Stimulated activated CD8-positive, alpha-beta memory T cell treated with anti-CD3 and anti-CD28 coated beads, Interleukin-12 subunit alpha, Interleukin-12 subunit beta, amount 100 ng/mL, for 4 hours (primary cell): ENCODE measurements at regions not wholly inside any gene's neighbourhood (a gene's known extent, or its start where the extent isn't known, plus 50 kb on each side); places are given as distances from the start of the nearest gene placed in this dataset.

Experiments used
- DNase-seq: peaks from one replicate; pipeline ENCODE4 v3.0.0-alpha.2; 2020; ENCODE audit warnings: low read depth

DNA sequence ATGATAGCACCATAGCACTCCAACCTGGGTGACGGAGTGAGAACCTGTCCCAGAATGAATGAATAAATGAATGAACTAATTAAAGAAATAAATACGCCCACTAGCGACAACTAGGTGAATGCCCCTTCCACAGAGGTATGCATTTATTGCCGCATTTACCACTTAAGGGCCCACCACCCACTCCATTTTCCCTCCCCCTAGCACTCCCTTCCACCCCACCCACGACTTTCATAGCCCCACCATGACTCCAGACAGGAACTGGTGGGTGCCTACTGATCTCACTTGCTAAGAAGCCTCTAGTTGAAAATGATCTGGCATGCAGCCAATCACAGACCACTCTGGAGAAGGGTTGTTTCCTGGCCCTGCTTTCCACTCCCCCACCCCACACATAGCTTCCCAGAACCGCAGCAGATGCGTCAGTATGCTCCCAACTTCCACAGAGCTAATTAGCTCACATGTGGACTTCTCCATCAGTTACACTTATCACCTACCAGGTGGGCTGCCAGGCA lies 167.6 kb downstream of the WT1 start:
- DNase-seq: no peak

DNA sequence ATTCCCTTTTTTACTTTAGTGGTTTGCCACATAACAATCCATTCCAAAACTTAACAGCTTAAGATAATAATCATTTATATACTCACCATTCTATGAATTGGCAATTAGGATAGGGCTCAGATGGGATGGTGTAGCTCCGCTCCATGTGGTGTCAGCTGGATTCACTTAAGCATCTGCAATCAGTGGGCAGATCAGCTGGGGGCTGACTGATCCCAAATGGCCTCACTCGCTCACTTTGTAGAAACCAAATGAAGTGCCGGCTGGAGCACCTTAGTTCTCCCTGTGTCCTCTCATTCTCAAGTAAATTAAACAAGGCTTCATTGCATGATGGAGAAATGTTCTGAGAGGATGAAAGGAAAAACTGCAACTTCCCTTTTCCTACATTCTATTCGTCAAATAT lies 161.4 kb downstream of the WT1 start:
- no peak for DNase-seq

DNA sequence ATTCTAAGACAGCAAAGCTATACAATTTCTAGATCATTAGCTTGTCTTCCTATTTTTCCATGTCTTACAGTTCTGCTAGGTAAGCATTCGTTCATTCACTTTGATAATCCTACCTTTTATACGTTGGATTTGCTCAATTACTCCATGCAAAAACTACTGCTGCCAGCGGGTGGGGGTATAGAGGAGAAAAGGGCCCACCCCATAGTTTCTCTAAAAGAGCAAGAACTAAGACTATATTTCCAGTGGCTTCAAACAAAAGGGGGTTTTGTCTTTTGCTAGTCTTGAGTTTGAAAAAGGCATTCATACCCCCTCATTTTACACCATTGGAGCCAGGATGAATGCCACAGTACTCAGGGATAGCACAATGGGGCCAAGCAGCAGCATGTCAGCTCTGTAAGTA lies 155.7 kb downstream of the WT1 start:
- DNase-seq: no peak

GRCh38 chr11:32280339-32280738 lies 155.0 kb downstream of the WT1 start:
- no peak for DNase-seq

DNA sequence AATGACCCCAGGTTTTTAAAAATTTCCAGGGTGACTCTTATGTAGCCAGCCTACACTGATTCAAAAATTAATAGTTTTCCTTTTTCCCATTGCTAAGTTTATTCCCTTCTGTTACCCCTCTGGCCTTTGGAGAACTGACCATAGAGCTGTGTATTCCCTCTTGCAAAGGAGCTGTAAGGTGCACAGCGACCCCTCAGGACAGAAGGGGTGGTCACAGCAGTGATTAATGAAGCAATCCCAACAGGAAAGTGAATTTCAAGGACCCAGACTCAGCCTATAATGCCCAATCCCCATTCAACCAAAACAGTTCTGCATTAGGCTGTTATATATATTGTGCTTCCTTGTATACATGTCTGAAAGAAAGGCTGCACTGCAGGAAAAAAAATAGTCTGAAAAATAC lies 147.1 kb downstream of the WT1 start:
- no peak for DNase-seq

DNA sequence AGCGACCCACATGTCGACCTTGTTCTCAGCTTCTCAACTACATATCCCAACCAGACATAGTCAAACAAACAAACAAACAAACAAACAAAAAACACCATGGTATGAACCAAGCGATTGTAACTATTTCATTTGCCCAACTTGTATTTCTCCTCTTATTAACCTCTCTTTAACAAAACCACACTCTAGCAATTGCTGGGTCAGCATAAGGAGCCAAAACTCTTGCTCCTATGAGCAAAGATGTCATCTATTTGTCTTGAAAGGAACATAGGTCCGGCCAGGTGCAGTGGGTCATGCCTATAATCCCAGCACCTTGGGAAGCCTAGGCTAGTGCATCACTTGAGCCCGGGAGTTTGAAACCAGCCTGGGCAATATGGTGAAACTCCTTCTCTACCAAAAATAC lies 145.6 kb downstream of the WT1 start:
- DNase-seq: no peak

DNA sequence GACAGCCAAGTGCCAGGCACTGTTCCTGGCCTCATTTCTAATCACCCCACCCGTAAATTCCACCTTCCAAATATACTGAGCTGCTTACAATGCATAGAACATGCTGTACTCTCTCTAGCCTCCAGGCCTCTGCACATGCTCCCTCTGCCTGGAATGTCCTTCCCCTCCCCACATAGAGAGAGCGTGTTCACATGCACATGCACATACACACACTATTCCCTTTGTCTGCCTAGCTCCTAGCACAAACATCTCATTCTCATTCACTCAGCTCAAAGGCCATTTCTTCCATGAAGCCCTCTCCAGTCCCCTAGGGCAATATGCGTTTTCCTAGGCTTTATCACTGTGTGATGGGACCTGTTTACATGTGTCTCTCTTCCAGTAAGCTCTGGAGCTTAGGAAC lies 144.6 kb downstream of the WT1 start:
- DNase-seq: no peak

GRCh38 chr11:32297611-32298011 lies 137.7 kb downstream of the WT1 start:
- no peak for DNase-seq

- DNase-seq: no peak
Observed at GRCh38 chr11:32302826-32303225, 132.5 kb downstream of the WT1 start.

- DNase-seq: no peak
Observed at GRCh38 chr11:32304521-32304920, 130.8 kb downstream of the WT1 start.

- DNase-seq: no peak
Observed at GRCh38 chr11:32305460-32305859, 129.9 kb downstream of the WT1 start.

GRCh38 chr11:32307471-32307870 lies 127.9 kb downstream of the WT1 start:
- no peak for DNase-seq

- no peak for DNase-seq
Observed at GRCh38 chr11:32307913-32308312, 127.4 kb downstream of the WT1 start.

- no peak for DNase-seq
Observed at GRCh38 chr11:32309530-32310213, 125.7 kb downstream of the WT1 start.

DNA sequence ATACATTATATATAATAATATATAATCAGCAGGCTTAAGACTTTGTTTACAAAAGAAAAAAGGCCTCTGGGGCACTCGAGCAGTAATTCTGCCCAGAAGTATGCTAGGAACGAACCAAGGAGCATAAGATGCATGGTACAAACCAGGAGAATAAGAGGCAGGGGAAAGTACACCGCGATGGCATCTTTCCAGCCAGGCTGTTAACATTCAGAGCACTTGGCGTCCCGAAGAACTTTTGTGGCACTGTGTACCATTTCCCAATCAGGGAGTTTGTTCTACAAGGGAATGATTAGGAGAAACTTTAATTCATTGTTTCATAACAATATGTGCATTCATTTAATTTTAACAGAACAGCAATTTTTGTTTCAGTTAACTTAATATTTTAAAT lies 125.1 kb downstream of the WT1 start:
- DNase-seq: no peak

GRCh38 chr11:32311346-32312065 lies 123.8 kb downstream of the WT1 start:
- no peak for DNase-seq

DNA sequence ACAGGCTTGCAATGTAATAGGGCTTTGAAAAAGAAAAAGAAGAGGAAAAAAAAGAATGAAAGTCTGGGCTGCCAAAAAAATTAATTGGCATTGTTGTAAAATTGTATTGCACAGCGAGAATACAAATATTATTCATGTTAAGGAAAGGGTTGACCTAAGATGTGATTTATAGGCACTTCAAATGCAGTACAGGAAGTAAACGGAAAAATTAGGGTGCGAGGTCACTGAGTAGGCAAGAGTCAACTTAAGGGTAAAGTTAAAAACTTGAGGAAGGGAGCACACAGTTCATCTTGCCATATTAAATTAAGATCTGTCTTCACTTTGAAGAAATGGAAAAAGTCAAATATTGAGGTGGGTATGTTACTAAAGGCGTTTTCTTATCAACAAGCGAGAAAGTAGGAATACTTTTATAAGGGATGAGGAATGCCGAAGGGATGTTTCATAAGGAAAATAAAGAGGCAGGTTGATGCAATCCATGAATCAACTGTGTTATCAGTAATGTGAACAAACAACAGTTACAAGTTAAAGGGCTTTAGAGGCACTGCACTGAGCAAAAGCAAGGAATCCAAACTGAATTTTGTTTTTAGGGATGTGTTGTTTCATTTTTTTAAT lies 123.0 kb downstream of the WT1 start:
- DNase-seq: no peak

GRCh38 chr11:32312865-32313403 lies 122.4 kb downstream of the WT1 start:
- DNase-seq: no peak

DNA sequence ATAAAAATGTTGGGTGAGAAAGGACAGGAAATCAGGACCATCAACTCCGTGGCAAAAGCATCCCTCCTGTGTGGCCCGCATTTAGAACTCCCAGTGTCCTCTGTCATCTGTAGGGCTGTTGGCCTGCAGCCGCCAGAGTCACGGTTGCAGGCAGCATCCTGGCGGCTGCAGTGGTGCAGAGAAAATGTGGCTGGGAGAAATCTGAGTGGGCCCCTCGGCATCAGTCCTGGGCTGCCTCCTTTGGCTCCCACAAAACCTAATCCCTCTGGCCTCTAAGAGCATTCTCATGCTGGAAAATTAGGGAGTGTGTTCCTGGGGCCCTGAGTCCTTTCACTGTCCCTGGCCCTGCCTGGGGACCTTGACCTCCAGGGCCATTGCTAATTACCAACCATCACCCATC lies 121.9 kb downstream of the WT1 start:
- DNase-seq: no peak

DNA sequence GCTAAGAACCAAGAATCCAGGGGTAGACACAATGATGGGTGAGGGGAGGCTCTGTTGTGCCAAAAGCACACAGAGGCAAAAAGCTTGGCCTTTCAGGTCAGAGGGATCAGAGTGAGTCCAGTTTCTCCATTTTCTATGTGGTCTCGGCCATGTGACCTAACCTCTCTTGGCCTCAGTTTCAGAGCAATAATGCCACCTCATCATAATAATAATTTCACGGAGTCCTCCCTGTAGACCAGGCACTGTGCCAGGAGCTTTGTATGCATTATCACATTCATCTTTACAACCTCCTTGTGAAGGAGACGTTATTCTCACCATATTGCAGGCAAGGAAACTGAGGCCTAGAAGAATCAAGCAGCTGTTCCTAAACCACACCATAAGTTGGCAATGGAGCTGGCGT lies 120.2 kb downstream of the WT1 start:
- DNase-seq: no peak

DNA sequence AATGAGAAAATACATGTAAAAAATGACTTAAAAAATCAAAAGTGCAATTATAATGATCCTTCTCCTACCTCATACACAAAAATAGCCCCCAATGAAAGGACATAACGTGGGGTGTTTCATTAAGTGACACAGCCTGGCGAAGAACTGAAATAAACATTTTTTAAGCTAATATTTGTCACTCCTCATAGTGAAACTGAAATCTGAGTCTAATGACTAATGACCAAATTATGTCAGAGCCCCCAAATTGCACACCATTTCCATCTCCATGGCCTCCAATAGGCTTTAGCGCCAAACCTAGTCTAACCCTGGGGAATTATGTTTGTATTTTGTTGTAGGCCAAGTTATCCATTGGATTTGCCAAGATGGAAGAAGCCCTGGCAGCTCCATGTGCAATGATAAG lies 119.1 kb downstream of the WT1 start:
- DNase-seq: no peak

DNA sequence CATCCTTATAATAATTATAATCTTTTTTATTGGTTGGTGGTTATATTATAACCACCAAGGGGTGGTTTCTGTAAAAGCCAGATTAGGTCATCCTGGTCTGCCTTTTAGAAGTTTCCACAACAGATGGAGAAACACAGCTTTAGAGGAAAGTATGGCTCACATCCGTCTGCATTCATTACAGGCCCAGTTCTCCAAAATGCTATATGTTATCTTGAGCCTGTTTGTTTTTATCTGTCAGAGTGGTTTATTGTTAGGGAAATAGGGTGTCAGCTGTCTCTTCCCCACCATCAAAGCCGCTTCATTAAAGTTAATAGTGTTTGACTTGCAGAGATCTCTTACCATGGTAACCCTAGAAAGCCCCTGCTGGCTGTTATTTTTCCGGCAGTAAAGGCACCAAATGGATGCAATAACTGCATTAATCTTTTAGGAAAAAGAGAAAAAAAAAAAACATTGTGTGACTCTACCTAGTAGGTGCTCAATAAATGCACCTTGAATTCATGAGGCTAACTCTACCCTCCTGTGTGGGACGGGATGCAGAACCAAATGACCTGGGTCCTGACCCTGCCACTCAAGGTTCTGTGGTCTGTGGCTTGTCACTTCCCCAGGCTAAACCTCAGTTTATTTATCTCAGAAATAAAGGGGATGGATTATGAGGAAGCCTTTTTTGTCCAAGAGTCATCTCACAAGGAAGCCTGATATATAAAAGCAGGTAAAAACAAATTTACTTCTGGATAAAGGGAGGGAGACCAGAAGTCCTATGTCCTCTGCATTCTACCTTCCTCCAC lies 118.3 kb downstream of the WT1 start:
- no peak for DNase-seq
